Mucosa of descending colon (tissue), 3 donors: ENCODE measurements at regions not wholly inside any gene's neighbourhood (a gene's known extent, or its start where the extent isn't known, plus 50 kb on each side); places are given as distances from the start of the nearest gene placed in this dataset.

Experiments
- ATAC-seq: fragments of 200-7000 bp; cut with Tn5 transposase; one replicate; pipeline ENCODE4 v1.9.1; 2020; ENCODE audit warnings: mild to moderate bottlenecking, moderate library complexity
- DNase-seq, 3 donors: peaks; one replicate each; pipeline ENCODE4 v3.0.0-alpha.2; 2020
- H3K36me3 ChIP-seq: fragments of 200-600 bp; one replicate; pipeline ENCODE4 v1.8.0; 2021; ENCODE audit warnings: low read depth, mild to moderate bottlenecking
- H3K4me1 ChIP-seq: fragments of 200-600 bp; one replicate; pipeline ENCODE4 v1.8.0; 2021; ENCODE audit warnings: low read depth, mild to moderate bottlenecking
- H3K4me3 ChIP-seq: fragments of 200-600 bp; one replicate; pipeline ENCODE4 v1.8.0; 2021; ENCODE audit warnings: mild to moderate bottlenecking
- H3K9me3 ChIP-seq: fragments of 200-600 bp; one replicate; pipeline ENCODE4 v1.8.0; 2021; ENCODE audit warnings: mild to moderate bottlenecking
- CTCF ChIP-seq: fragments of 200-600 bp; IDR thresholded peaks from one replicate; pipeline ENCODE4 v1.8.0; 2022; ENCODE audit warnings: antibody characterized with exemption, mild to moderate bottlenecking
- intact Hi-C, 2 donors: fragments of 100-400 bp; cut with DNase I in 1 of 2; cut with micrococcal nuclease in 1 of 2; formaldehyde crosslinking; loops; one replicate each; pipeline versions ENCODE4 v1.11.0 to v1.11.1; 2022; cut with DNase I, micrococcal nuclease
- donor health status: DM: no; HTN: no; CAD: no; lungs with moderate emphysema.
- donor health status: DM: no; HTN: no; CAD: no.
- donor health status: DM: no; HTN: yes; CAD: no.

- H3K9me3 ChIP-seq, result no peaks in the 10 kb centered on the region
- ATAC-seq (no peak), DNase-seq (no peak)
- intact Hi-C loops, result no loop called here
- no peak overlapping the region for H3K4me3 ChIP-seq
- TF ChIP-seq CTCF, result no peak
- no peaks in the 10 kb centered on the region for H3K4me1 ChIP-seq
- no peaks in the 10 kb centered on the region for H3K36me3 ChIP-seq
Observed at GRCh38 chr4:178556796-178557195, 1114.6 kb upstream of the AGA start.

GRCh38 chr4:178577933-178578332 lies 1135.7 kb upstream of the AGA start:
- Histone ChIP-seq H3K36me3 (no peaks in the 10 kb centered on the region), H3K4me1 (no peaks in the 10 kb centered on the region), H3K4me3 (no peak overlapping the region), H3K9me3 (no peaks in the 10 kb centered on the region)
- intact Hi-C loops, result no loop called here
- no peak for DNase-seq
- no peak for ATAC-seq
- no peak for TF ChIP-seq CTCF

- no peak for ATAC-seq
Observed at GRCh38 chr4:178595500-178596138, 1153.4 kb upstream of the AGA start.

DNA sequence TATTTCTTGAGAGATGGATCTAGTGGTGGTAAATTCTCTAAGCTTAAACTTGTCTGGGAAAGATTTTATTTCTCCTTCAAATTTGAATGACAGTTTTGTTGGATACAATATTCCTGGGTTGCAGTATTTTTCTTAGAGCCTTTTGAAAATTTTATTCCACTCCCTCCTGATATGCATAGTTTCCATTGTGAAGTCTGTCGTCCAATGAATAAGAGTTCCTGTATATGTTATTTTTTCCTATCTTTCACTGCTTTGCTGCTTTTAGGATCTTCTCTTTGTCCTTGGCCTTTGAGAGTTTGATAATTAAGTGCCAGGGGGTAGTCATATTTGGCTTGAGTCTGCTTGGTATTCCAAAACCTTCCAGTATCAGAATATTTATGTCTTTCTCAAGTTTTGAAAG lies 1156.4 kb upstream of the AGA start:
- no peaks in the 10 kb centered on the region for H3K4me1 ChIP-seq
- no peak for DNase-seq
- no peak for TF ChIP-seq CTCF
- H3K4me3 ChIP-seq, result no peak overlapping the region
- intact Hi-C loops, result no loop called here
- no peaks in the 10 kb centered on the region for H3K36me3 ChIP-seq
- ATAC-seq, result no peak
- no peaks in the 10 kb centered on the region for H3K9me3 ChIP-seq

More at GRCh38 chr4:178595500-178596138, 1153.4 kb upstream of the AGA start:
- no peak overlapping the region for H3K4me3 ChIP-seq
- H3K4me1 ChIP-seq, result no peaks in the 10 kb centered on the region
- DNase-seq, result no peak
- TF ChIP-seq CTCF, result no peak
- no peaks in the 10 kb centered on the region for H3K9me3 ChIP-seq
- intact Hi-C loops, result no loop called here
- no peaks in the 10 kb centered on the region for H3K36me3 ChIP-seq

DNA sequence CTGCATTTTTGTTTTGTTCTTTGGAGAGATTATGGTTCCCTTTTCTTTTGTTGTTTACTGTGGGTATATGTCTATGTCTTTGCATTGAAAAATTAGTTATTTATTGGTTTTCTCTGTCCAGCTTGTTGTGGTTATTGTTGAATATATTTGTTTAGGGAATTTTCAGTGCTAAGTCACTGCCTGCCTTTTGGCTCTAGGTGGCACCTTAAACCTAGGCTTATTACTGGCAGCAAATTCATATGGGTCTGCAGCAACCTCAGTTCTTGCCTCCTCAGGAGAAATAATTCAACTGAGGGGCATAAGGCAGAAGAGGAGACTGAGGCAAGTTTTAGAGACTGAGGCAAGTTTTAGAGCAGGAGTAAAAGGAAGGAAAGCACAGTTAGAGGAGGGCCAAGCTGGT lies 1157.3 kb upstream of the AGA start:
- intact Hi-C loops, result no loop called here
- Histone ChIP-seq H3K36me3 (no peaks in the 10 kb centered on the region), H3K4me3 (no peak overlapping the region), H3K9me3 (no peaks in the 10 kb centered on the region), H3K4me1 (no peaks in the 10 kb centered on the region)
- TF ChIP-seq CTCF, result no peak
- no peak for ATAC-seq
- DNase-seq, result no peak

DNA sequence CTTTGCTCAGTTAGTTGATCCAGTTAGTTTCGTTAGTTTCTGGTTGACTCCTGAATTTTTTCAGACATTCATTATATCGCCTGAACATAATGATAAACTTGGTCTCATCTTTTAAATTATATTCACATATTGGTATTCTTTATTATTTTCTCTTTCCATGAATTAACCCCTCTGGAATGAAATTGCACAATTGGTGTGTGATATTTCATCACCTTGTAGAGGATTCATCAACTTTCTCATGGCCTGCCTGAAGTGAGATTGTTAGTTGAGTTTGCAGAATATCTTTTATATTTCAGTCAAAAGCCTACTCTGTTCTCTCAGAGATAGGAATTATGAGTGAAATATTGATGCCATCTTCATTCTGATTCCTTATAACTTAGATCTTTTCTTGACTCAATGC lies 1160.6 kb upstream of the AGA start:
- Histone ChIP-seq H3K36me3 (no peaks in the 10 kb centered on the region), H3K4me3 (no peak overlapping the region), H3K4me1 (no peaks in the 10 kb centered on the region), H3K9me3 (no peaks in the 10 kb centered on the region)
- DNase-seq (no peak), ATAC-seq (no peak)
- no peak for TF ChIP-seq CTCF
- intact Hi-C loops, result no loop called here
